ENCODE measurements at regions not wholly inside any gene's neighbourhood (a gene's known extent, or its start where the extent isn't known, plus 50 kb on each side); places are given as distances from the start of the nearest gene placed in this dataset.

DNA sequence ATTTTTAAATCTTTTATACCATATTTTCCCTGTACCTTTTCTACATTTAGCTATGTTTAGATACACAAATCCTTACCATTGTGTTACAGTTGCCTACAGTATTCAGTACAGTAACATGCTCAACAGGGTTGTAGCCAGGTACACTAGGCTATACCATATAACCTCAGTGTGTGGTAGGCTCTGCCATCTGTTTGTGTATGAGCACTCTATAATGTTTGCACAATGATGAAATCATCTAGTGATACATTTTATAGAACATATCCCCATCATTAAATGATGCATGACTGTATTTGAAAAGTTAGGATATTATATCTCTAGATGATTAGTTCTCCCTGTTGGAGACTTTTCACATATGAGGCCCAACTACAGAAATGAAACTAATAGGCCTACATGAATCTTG, 188.6 kb downstream of the STK31 start:
- no peak overlapping the region for H3K18ac ChIP-seq (ENCODE audit: low read depth, low read length)
- no peak for TF ChIP-seq BHLHE40 (IDR thresholded peaks at IDR 0.05; ENCODE audit: low read depth, low read length)
- no peak for TF ChIP-seq FOS (IDR thresholded peaks at IDR 0.05; ENCODE audit: low read depth, low read length)
- TF ChIP-seq CHD1 (IDR thresholded peaks at IDR 0.05; ENCODE audit: low read depth, low read length): no peak
- TF ChIP-seq NFE2L2 (IDR thresholded peaks at IDR 0.05; ENCODE audit: low read depth, low read length): no peak
- TF ChIP-seq RFX5 (IDR thresholded peaks at IDR 0.05; ENCODE audit: low read depth, low read length): no peak
- no peak for TF ChIP-seq RCOR1 (IDR thresholded peaks at IDR 0.05; ENCODE audit: insufficient replicate concordance, low read length)
- no peak for TF ChIP-seq POLR2A (IDR thresholded peaks at IDR 0.05; ENCODE audit: low read depth, low read length)
- no peak for TF ChIP-seq MAFK (IDR thresholded peaks at IDR 0.05; ENCODE audit: low read depth, low read length)
- TF ChIP-seq CTCF (conservative IDR thresholded peaks at IDR 0.05; ENCODE audit: low read depth, low read length): no peak
- no peak for TF ChIP-seq CEBPB (IDR thresholded peaks at IDR 0.05; ENCODE audit: low read depth, low read length)
- TF ChIP-seq, protein P1, sequence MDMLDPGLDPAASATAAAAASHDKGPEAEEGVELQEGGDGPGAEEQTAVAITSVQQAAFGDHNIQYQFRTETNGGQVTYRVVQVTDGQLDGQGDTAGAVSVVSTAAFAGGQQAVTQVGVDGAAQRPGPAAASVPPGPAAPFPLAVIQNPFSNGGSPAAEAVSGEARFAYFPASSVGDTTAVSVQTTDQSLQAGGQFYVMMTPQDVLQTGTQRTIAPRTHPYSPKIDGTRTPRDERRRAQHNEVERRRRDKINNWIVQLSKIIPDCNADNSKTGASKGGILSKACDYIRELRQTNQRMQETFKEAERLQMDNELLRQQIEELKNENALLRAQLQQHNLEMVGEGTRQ (IDR thresholded peaks at IDR 0.05; ENCODE audit: low read depth, low read length): no peak
- no peak for TF ChIP-seq SMC3 (IDR thresholded peaks at IDR 0.05; ENCODE audit: low read depth, low read length)
- no peak for TF ChIP-seq RAD21 (IDR thresholded peaks at IDR 0.05; ENCODE audit: low read length)
- no peak for TF ChIP-seq MAZ (IDR thresholded peaks at IDR 0.05; ENCODE audit: borderline replicate concordance, low read depth, low read length)
- TF ChIP-seq MXI1 (IDR thresholded peaks at IDR 0.05; ENCODE audit: borderline replicate concordance, low read depth, low read length): no peak
- TF ChIP-seq, protein P2, sequence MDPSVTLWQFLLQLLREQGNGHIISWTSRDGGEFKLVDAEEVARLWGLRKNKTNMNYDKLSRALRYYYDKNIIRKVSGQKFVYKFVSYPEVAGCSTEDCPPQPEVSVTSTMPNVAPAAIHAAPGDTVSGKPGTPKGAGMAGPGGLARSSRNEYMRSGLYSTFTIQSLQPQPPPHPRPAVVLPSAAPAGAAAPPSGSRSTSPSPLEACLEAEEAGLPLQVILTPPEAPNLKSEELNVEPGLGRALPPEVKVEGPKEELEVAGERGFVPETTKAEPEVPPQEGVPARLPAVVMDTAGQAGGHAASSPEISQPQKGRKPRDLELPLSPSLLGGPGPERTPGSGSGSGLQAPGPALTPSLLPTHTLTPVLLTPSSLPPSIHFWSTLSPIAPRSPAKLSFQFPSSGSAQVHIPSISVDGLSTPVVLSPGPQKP (IDR thresholded peaks at IDR 0.05; ENCODE audit: borderline replicate concordance, low read depth, low read length): no peak
- H2BK5ac ChIP-seq (ENCODE audit: low read depth, low read length, poor library complexity, severe bottlenecking): no peak overlapping the region
- H3K4me2 ChIP-seq (ENCODE audit: low read depth, low read length): no peak overlapping the region
- H3K9ac ChIP-seq (ENCODE audit: low read depth, low read length): no peak overlapping the region
- dilution Hi-C loops (cut with HindIII; ENCODE audit: low sequenced_read_pairs, unreplicated experiment) (no loop called here), in situ Hi-C loops (cut with MboI; ENCODE audit: low sequenced_read_pairs) (no loop called here), intact Hi-C loops (cut with micrococcal nuclease) (no loop called here)
- H2BK20ac ChIP-seq (ENCODE audit: low read depth, low read length): no peak overlapping the region
- no peak overlapping the region for H3K23ac ChIP-seq (ENCODE audit: low read depth, low read length)
- H2AK9ac ChIP-seq (replicated peaks; ENCODE audit: low read depth, low read length, poor library complexity): no peak overlapping the region
- no peaks in the 10 kb centered on the region for H3K4me1 ChIP-seq (ENCODE audit: control insufficient read depth, insufficient read depth, low read length)
- H2BK15ac ChIP-seq (ENCODE audit: low read depth, low read length): no peak overlapping the region
- no peak overlapping the region for H3K27ac ChIP-seq (ENCODE audit: insufficient read depth, low read length)
- no peak overlapping the region for H3K4ac ChIP-seq (ENCODE audit: low read depth, low read length)
- no peak overlapping the region for H3K56ac ChIP-seq (ENCODE audit: extremely low read depth, insufficient read depth, low read length)
- no peak overlapping the region for H3K4me3 ChIP-seq (ENCODE audit: insufficient read depth, low read depth, low read length)
- ChIA-PET POLR2A (ENCODE audit: unreplicated experiment) (no interaction called here), CTCF (no interaction called here)
- H4K5ac ChIP-seq (ENCODE audit: low read depth, low read length): no peak overlapping the region
- BruUV-seq (replicated peaks): no TSS peak
- H4K91ac ChIP-seq (ENCODE audit: insufficient read depth, low read depth, low read length): no peak overlapping the region
- no peaks in the 10 kb centered on the region for H3K79me1 ChIP-seq (ENCODE audit: low read depth in 1 of 2, low read length in 2 of 2)
- no peak overlapping the region for H2AFZ ChIP-seq (replicated peaks; ENCODE audit: low read length, poor library complexity)
- no peaks in the 10 kb centered on the region for H4K20me1 ChIP-seq (ENCODE audit: insufficient read depth, low read length)
- H3K27me3 ChIP-seq (ENCODE audit: control insufficient read depth, insufficient read depth, low read length): no peaks in the 10 kb centered on the region; the same call in 1 of the 2 replicates
- H2BK120ac ChIP-seq (ENCODE audit: low read depth, low read length): no peak overlapping the region
- ATAC-seq (ENCODE audit: low read depth) (no peak), DNase-seq (no peak)
- no peaks in the 10 kb centered on the region for H3K9me3 ChIP-seq (ENCODE audit: control insufficient read depth, insufficient read depth, low read length)
- H3K36me3 ChIP-seq (ENCODE audit: control insufficient read depth, insufficient read depth, low read length): no peaks in the 10 kb centered on the region
- no peak overlapping the region for H2AK5ac ChIP-seq (ENCODE audit: low read depth, low read length)
- no peaks in the 10 kb centered on the region for H3K9me1 ChIP-seq (ENCODE audit: insufficient read depth, low read length)
- H4K8ac ChIP-seq (ENCODE audit: low read depth in 2 of 2, low read length in 2 of 2): no peak overlapping the region
- H3K14ac ChIP-seq (replicated peaks; ENCODE audit: low read depth, low read length): no peak overlapping the region

Data from IMR-90 (cell line).